ENCODE measurements at regions not wholly inside any gene's neighbourhood (a gene's known extent, or its start where the extent isn't known, plus 50 kb on each side); places are given as distances from the start of the nearest gene placed in this dataset.
"Not testable (repeated sequence)": the region's sequence is repeated elsewhere in the genome, so short reads cannot be mapped to it uniquely, and the experiment has no call there.

DNA sequence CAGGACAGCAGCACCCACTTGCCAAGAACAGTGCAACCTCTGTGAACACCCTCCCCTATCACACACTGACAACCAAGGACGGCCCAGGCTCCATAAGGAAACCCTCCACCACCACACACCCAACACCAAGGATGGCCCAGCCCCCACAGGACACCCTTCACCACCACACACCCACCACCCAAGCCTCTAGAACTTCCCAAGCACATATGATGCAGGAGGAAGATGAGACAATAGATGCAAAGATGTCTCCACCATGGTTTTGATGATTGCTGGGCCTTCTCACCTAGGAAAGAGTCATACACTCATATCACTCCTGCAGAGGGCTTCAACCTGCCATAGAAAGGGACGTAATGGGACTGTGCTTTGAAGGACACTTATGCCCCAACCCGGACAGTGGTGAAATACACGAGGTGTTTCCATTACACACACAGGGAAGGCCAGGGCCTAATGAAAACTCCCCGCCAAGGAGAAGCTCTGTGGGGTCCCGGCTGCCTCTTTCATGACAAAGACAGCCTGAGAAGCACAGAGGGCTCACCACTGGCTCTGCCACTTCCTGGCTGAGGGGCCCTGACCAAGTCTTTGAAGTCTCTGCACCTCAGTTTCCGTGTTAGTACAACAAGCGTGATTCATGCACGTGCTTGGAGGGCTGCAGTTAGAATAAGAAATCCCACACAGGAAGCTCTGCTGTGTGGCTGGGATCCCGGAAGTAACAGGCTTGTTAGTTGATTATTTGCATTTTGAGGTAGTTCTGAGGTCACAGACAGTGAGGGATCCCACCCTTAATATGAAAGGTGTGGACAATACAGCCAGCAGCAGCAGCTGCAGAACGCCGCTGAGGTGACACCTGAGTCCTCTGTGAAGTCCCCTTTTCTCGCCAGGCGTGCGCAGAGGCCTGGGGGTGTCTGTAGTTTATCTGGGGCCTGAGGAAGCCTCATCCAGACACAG, 61.9 kb upstream of the ATP12A start:
- peak; percentile 79 to 80 for DNase-seq

DNA sequence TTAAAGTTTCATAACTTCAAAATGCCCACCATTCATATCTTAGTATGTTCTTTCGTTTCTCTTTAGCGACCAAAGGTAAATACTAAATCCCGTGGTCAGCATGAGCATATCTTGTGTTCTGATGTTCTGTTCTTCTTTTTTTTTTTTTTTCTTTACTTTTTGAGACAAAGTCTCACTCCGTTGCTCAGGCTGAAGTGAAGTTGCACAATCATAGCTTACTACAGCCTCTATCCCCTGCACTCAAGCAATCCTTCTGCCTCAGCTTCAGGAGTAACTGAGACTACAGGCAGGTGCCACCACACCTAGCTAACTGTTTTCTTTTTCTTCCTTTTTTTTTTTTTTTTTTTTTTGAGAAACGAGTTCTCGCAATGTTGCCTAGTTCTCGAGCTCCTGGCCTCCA, 60.9 kb upstream of the ATP12A start:
- DNase-seq, result no peak

- not testable (repeated sequence) for DNase-seq
These were observed 57.6 kb upstream of the ATP12A start for GRCh38 chr13:24622481-24623148.

GRCh38 chr13:24623149-24623665, 57.0 kb upstream of the ATP12A start:
- DNase-seq, result no peak

- no peak for DNase-seq
These were observed 55.8 kb upstream of the ATP12A start for GRCh38 chr13:24624363-24624762.

DNA sequence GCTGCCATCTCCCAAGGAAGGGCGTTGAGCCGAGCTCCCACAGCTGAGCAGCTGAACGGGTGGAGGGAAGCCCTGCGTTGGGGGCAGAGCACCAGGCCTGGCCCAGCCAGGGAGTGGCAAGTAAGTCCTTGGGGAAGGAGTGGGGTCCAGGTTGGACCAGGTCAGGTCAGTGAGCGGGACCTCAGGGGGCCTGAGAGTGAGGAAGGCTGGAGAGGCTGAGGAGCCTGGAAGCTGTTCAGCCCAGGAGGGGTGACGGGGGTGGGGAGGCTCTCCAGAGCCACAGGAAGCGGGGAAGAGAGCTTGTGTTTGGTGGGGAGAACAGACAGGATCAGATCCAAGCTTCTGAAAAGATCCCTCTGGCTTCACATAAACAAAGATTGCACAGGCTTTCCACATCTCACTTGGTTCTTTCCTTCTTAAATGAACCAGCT, 55.4 kb upstream of the ATP12A start:
- DNase-seq, result no peak

GRCh38 chr13:24625331-24625731, 54.9 kb upstream of the ATP12A start:
- DNase-seq, result no peak

GRCh38 chr13:24625870-24626849, 54.0 kb upstream of the ATP12A start:
- no peak for DNase-seq

- no peak for DNase-seq
These were observed 53.0 kb upstream of the ATP12A start for GRCh38 chr13:24627090-24627714.

GRCh38 chr13:24627946-24628345, 52.3 kb upstream of the ATP12A start:
- no peak for DNase-seq

GRCh38 chr13:24629320-24629719, 50.9 kb upstream of the ATP12A start:
- DNase-seq, result no peak

DNA sequence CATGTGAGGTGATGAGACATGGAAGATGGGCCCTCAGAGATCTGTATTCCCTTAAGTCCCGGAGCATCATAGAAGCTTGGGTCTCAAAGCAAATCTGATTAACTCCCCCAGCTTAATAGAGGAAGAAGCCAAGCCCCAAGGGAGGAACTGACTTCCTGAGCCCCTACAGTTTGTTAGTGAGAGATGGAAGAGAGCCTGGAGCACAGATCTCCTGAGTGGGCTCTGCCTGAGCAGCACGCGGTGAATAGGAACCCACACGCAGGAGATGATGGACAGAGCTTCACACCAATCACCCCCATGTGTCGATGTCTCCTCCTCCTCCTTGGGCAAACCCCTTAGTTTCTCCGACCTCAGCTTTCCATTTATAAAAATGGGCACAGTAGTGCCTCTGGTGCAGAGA, 50.1 kb upstream of the ATP12A start:
- DNase-seq, result no peak
